ENCODE measurements at regions not wholly inside any gene's neighbourhood (a gene's known extent, or its start where the extent isn't known, plus 50 kb on each side); places are given as distances from the start of the nearest gene placed in this dataset.

- intact Hi-C loops (cut with DNase I), result no loop called here
- H3K4me3 ChIP-seq, result no peak overlapping the region
- no peaks in the 10 kb centered on the region for H3K4me1 ChIP-seq (ENCODE audit: insufficient read depth)
- DNase-seq, result no peak
- H3K9me3 ChIP-seq, result no peaks in the 10 kb centered on the region
- WGBS, 3 donors, result 69 to 72% (median 72%) methylated on average over 6 of the region's 6 CpGs
- no peaks in the 10 kb centered on the region for H3K27me3 ChIP-seq
- H3K27ac ChIP-seq, result no peak overlapping the region
- H3K36me3 ChIP-seq, result no peaks in the 10 kb centered on the region
- TF ChIP-seq EP300 (IDR thresholded peaks at IDR 0.05) (no peak), POLR2A (IDR thresholded peaks at IDR 0.05) (no peak), CTCF (IDR thresholded peaks at IDR 0.05) (no peak)
Observed at GRCh38 chr12:111222027-111222414, 146.9 kb downstream of the PHETA1 start.

- no peak for TF ChIP-seq POLR2A (IDR thresholded peaks at IDR 0.05)
- no peak for TF ChIP-seq CTCF (IDR thresholded peaks at IDR 0.05)
- no peak for TF ChIP-seq EP300 (IDR thresholded peaks at IDR 0.05)
- intact Hi-C loops (cut with DNase I), result no loop called here
- Histone ChIP-seq H3K27ac (no peak overlapping the region), H3K36me3 (no peaks in the 10 kb centered on the region), H3K27me3 (no peaks in the 10 kb centered on the region), H3K9me3 (no peaks in the 10 kb centered on the region), H3K4me1 (ENCODE audit: insufficient read depth) (no peaks in the 10 kb centered on the region), H3K4me3 (no peak overlapping the region)
- no peak for DNase-seq
- WGBS, 3 donors, result 69 to 77% (median 76%) methylated on average over 14 of the region's 14 CpGs
Observed at GRCh38 chr12:111221062-111222026, 147.6 kb downstream of the PHETA1 start.

DNA sequence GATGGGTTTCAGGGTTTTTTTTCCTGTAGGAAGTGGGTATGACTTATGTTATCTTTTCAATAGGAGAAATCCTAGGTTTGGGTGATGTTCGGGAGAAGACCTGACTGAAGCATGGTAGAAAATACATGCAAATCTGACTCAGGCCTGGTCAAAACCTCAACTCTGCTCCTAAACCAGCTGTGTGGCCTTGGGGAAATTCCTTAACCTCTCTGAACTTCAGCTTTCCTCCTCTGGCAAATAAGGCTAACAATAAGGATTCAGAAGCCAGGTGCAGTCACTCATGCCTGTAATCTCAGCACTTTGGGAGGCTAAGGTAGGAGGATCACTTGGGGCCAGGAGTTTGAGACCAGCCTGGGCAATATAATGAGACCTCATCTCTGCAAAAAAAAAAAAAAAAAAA, 148.5 kb downstream of the PHETA1 start:
- intact Hi-C loops (cut with DNase I), result no loop called here
- no peak for DNase-seq
- no peaks in the 10 kb centered on the region for H3K27me3 ChIP-seq
- H3K4me1 ChIP-seq (ENCODE audit: insufficient read depth), result no peaks in the 10 kb centered on the region
- H3K27ac ChIP-seq, result no peak overlapping the region
- H3K4me3 ChIP-seq, result no peak overlapping the region
- TF ChIP-seq EP300 (IDR thresholded peaks at IDR 0.05) (no peak), CTCF (IDR thresholded peaks at IDR 0.05) (no peak), POLR2A (IDR thresholded peaks at IDR 0.05) (no peak)
- no peaks in the 10 kb centered on the region for H3K9me3 ChIP-seq
- H3K36me3 ChIP-seq, result no peaks in the 10 kb centered on the region
- 65 to 90% (median 73%) methylated on average over 1 of the region's 1 CpG for WGBS, 3 donors

DNA sequence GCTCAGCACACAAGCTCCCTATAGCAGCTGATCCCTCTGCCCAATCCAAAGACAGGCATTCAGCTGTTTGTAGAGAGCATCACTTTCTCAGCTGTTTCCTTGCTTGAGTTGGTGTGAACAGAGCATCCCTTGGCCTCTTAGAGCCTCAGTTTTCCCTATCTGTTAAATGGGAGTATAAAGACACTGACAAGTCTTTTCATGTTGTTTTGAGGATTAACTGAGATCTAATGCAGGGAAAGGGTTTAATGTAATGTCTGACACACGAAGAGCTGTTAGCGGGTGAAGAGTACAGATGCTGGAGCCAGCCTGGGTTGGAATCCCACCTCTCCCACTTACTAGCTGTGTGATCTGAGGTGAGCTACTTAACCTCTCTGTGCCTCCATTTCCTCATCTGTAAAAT, 149.5 kb downstream of the PHETA1 start:
- WGBS, 3 donors, result 87 to 98% (median 94%) methylated on average over 2 of the region's 2 CpGs
- Histone ChIP-seq H3K9me3 (no peaks in the 10 kb centered on the region), H3K27me3 (no peaks in the 10 kb centered on the region), H3K27ac (no peak overlapping the region), H3K4me3 (no peak overlapping the region), H3K36me3 (no peaks in the 10 kb centered on the region), H3K4me1 (ENCODE audit: insufficient read depth) (no peaks in the 10 kb centered on the region)
- TF ChIP-seq EP300 (IDR thresholded peaks at IDR 0.05), result no peak
- no peak for TF ChIP-seq CTCF (IDR thresholded peaks at IDR 0.05)
- no peak for TF ChIP-seq POLR2A (IDR thresholded peaks at IDR 0.05)
- DNase-seq, result no peak
- intact Hi-C loops (cut with DNase I), result loop anchor here in 2 of 4 donors (10.0 kb wide), 2 partner anchors 175 to 445 kb away; no protein-coding TSS in a partner anchor

Measured in ovary (tissue), 7 donors.